RWPE2 (cell line): ENCODE measurements at regions not wholly inside any gene's neighbourhood (a gene's known extent, or its start where the extent isn't known, plus 50 kb on each side); places are given as distances from the start of the nearest gene placed in this dataset.

Experiments
- ATAC-seq: fragments of 200-7000 bp; cut with Tn5 transposase; 3 replicates; pipeline ENCODE4 v1.9.1; 2021; ENCODE audit warnings: low read depth
- DNase-seq: peaks from one replicate; pipeline ENCODE4 v3.0.0-alpha.2; 2020; ENCODE audit warnings: low spot score
- H3K27ac ChIP-seq: fragments of 450-650 bp; 2 replicates; pipeline ENCODE4 v1.5.1; 2017; ENCODE audit warnings: mild to moderate bottlenecking; ENCODE audit not compliant: poor library complexity, severe bottlenecking
- H3K27me3 ChIP-seq: fragments of 250-450 bp; sonication (Bioruptor Pico); 2 replicates; pipeline ENCODE4 v1.5.1; 2021; ENCODE audit warnings: mild to moderate bottlenecking, moderate library complexity; ENCODE audit not compliant: insufficient read depth, poor library complexity, severe bottlenecking
- H3K36me3 ChIP-seq: fragments of 250-450 bp; sonication (Bioruptor Pico); 2 replicates; pipeline ENCODE4 v1.5.1; 2020; ENCODE audit warnings: low read depth, mild to moderate bottlenecking, moderate library complexity
- H3K4me1 ChIP-seq: fragments of 250-450 bp; sonication (Bioruptor Pico); 2 replicates; pipeline ENCODE4 v1.5.1; 2021; ENCODE audit warnings: mild to moderate bottlenecking, moderate library complexity; ENCODE audit not compliant: insufficient read depth, poor library complexity, severe bottlenecking
- H3K4me3 ChIP-seq: fragments of 250-450 bp; sonication (Bioruptor Pico); 2 replicates; pipeline ENCODE4 v1.5.1; 2021; ENCODE audit warnings: mild to moderate bottlenecking, moderate library complexity; ENCODE audit not compliant: severe bottlenecking
- H3K9me3 ChIP-seq: fragments of 250-450 bp; sonication (Bioruptor Pico); 2 replicates; pipeline ENCODE4 v1.5.1; 2021; ENCODE audit warnings: mild to moderate bottlenecking, moderate library complexity; ENCODE audit not compliant: severe bottlenecking
- TF ChIP-seq, protein P1 (sequence below): fragments of 450-650 bp; IDR thresholded peaks from one replicate; pipeline ENCODE4 v1.5.1; 2017; ENCODE audit warnings: mild to moderate bottlenecking, moderate library complexity; ENCODE audit not compliant: poor library complexity, severe bottlenecking

DNA sequence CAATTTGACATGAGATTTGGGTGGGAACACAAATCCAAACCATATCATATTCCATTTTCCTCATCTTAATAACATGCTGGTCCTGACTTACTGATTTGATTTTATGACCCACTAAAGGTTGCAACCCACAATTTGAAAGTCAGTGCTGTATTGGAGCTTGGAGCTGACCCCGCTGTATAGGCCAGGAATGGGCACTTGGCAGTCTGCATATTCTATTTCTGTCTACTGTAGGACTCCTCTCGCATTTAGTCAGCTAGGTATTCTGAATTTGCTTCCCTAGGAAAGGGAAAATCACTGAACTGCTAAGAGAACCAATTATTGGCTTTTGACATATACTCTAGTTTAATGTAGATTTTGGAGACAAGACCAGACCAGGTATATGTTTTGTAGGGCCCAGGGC lies 157.0 kb downstream of the MFSD1 start:
- H3K9me3 ChIP-seq: no peaks in the 10 kb centered on the region
- no peaks in the 10 kb centered on the region for H3K27me3 ChIP-seq
- no peaks in the 10 kb centered on the region for H3K4me1 ChIP-seq
- no peak overlapping the region for H3K27ac ChIP-seq
- ATAC-seq: no peak
- no peak for DNase-seq
- no peaks in the 10 kb centered on the region for H3K36me3 ChIP-seq
- no peak overlapping the region for H3K4me3 ChIP-seq
- TF ChIP-seq, protein P1, sequence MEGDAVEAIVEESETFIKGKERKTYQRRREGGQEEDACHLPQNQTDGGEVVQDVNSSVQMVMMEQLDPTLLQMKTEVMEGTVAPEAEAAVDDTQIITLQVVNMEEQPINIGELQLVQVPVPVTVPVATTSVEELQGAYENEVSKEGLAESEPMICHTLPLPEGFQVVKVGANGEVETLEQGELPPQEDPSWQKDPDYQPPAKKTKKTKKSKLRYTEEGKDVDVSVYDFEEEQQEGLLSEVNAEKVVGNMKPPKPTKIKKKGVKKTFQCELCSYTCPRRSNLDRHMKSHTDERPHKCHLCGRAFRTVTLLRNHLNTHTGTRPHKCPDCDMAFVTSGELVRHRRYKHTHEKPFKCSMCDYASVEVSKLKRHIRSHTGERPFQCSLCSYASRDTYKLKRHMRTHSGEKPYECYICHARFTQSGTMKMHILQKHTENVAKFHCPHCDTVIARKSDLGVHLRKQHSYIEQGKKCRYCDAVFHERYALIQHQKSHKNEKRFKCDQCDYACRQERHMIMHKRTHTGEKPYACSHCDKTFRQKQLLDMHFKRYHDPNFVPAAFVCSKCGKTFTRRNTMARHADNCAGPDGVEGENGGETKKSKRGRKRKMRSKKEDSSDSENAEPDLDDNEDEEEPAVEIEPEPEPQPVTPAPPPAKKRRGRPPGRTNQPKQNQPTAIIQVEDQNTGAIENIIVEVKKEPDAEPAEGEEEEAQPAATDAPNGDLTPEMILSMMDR: no peak

DNA sequence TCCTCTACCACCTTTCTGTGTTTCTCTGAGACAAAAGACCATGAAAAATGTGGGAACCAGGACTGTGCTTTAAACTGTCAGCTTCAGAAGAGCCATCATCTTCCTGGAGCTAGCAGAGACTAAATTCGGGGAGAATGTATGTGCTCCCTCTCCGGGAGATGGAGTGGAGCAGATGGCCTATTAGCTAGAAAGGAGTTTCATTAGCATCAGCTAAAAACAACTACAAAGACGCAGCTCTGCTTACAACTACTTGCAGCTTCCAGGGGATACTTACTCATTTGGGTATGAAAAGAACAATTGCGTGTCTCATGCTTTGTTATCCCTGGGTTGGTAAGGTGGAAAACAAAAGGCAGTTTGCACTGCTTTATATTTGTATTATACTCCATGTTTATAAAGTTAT lies 159.6 kb downstream of the MFSD1 start:
- no peaks in the 10 kb centered on the region for H3K36me3 ChIP-seq
- no peaks in the 10 kb centered on the region for H3K4me1 ChIP-seq
- H3K4me3 ChIP-seq: no peak overlapping the region
- no peaks in the 10 kb centered on the region for H3K9me3 ChIP-seq
- H3K27ac ChIP-seq: no peak overlapping the region
- no peak for ATAC-seq
- no peak for DNase-seq
- no peaks in the 10 kb centered on the region for H3K27me3 ChIP-seq
- TF ChIP-seq, protein P1: no peak

DNA sequence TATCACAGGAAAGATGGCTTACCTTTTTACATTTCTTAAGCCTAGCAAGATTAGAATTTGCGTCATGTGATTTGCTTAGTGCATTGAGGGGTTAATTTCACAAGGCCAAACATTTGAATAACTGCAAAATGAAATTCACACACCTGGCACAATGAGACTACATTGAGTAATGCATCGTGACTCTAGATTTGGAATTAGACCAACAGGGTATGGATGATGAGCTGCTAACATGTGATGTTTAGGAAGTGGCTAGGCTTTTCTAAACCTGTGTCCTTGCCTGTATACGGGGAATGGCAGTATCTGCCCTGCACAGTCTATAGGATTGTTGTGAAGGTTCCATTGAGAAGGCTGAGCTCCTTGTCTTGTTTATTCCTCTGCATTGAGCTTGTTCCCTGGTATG lies 160.1 kb downstream of the MFSD1 start:
- no peaks in the 10 kb centered on the region for H3K36me3 ChIP-seq
- no peak for ATAC-seq
- H3K27ac ChIP-seq: no peak overlapping the region
- TF ChIP-seq, protein P1: no peak
- DNase-seq: no peak
- H3K27me3 ChIP-seq: no peaks in the 10 kb centered on the region
- no peak overlapping the region for H3K4me3 ChIP-seq
- H3K9me3 ChIP-seq: no peaks in the 10 kb centered on the region
- no peaks in the 10 kb centered on the region for H3K4me1 ChIP-seq

GRCh38 chr3:158970006-158970405 lies 168.2 kb downstream of the MFSD1 start:
- H3K36me3 ChIP-seq: no peaks in the 10 kb centered on the region
- H3K27ac ChIP-seq: no peak overlapping the region
- TF ChIP-seq, protein P1: no peak
- H3K27me3 ChIP-seq: no peaks in the 10 kb centered on the region
- DNase-seq (no peak), ATAC-seq (no peak)
- no peaks in the 10 kb centered on the region for H3K4me1 ChIP-seq
- no peak overlapping the region for H3K4me3 ChIP-seq
- H3K9me3 ChIP-seq: no peaks in the 10 kb centered on the region

GRCh38 chr3:158974904-158975303 lies 173.1 kb downstream of the MFSD1 start:
- TF ChIP-seq, protein P1: no peak
- no peaks in the 10 kb centered on the region for H3K36me3 ChIP-seq
- no peaks in the 10 kb centered on the region for H3K4me1 ChIP-seq
- no peaks in the 10 kb centered on the region for H3K27me3 ChIP-seq
- no peak overlapping the region for H3K27ac ChIP-seq
- no peaks in the 10 kb centered on the region for H3K9me3 ChIP-seq
- DNase-seq: no peak
- ATAC-seq: no peak
- no peak overlapping the region for H3K4me3 ChIP-seq
